BLaER1 treated with 17β-estradiol and CSF1 and Interleukin-3, amounts not matched to agents 10 nM and 100 nM (cell line): ENCODE measurements at regions not wholly inside any gene's neighbourhood (a gene's known extent, or its start where the extent isn't known, plus 50 kb on each side); places are given as distances from the start of the nearest gene placed in this dataset.

Experiments
- H3K27ac ChIP-seq, 11 experiments: shearing (Covaris generic); formaldehyde crosslinking; 2 replicates each; pipeline ENCODE4 v1.8.1; 2022
- H3K27me3 ChIP-seq, 11 experiments: shearing (Covaris generic); formaldehyde crosslinking; 2 replicates each; pipeline ENCODE4 v1.8.1; 2022
- H3K36me3 ChIP-seq, 11 experiments: shearing (Covaris generic); formaldehyde crosslinking; 2 replicates each; pipeline ENCODE4 v1.8.1; 2022
- H3K4me1 ChIP-seq, 10 experiments: shearing (Covaris generic); formaldehyde crosslinking; 2 replicates each; pipeline ENCODE4 v1.8.1; 2022
- H3K4me2 ChIP-seq, 11 experiments: shearing (Covaris generic); formaldehyde crosslinking; 2 replicates each; pipeline ENCODE4 v1.8.1; 2022
- H3K4me3 ChIP-seq, 10 experiments: shearing (Covaris generic); formaldehyde crosslinking; 2 replicates each; pipeline ENCODE4 v1.8.1; 2022
- H3K9ac ChIP-seq, 11 experiments: shearing (Covaris generic); formaldehyde crosslinking; 2 replicates each; pipeline ENCODE4 v1.8.1; 2022
- H3K9me3 ChIP-seq, 11 experiments: shearing (Covaris generic); formaldehyde crosslinking; replicated peaks in 1 of 11; 2 replicates each; pipeline ENCODE4 v1.8.1; 2022
- H4K20me1 ChIP-seq, 11 experiments: shearing (Covaris generic); formaldehyde crosslinking; 2 replicates each; pipeline ENCODE4 v1.8.1; 2022
- Cebpa-rat ChIP-seq, 11 experiments: shearing (Covaris generic); IDR thresholded peaks; 2 replicates each; pipeline ENCODE4 v1.8.1; 2022

- H4K20me1 ChIP-seq = no peaks in the 10 kb centered on the region
- no peak overlapping the region for H3K4me3 ChIP-seq
- H3K9ac ChIP-seq = no peak overlapping the region
- no peaks in the 10 kb centered on the region for H3K27me3 ChIP-seq
- no peaks in the 10 kb centered on the region for H3K9me3 ChIP-seq
- peaks cover 0 to 46% (median 19%) of the 10 kb centered on the region in 10 experiments; a peak in 12 of 20 replicates for H3K4me1 ChIP-seq
- no peaks in the 10 kb centered on the region for H3K36me3 ChIP-seq
- H3K27ac ChIP-seq = no peak overlapping the region
- peak overlapping the region in 1 of 11 experiments; percentile 62; a peak in 2 of 22 replicates for H3K4me2 ChIP-seq
- TF ChIP-seq Cebpa-rat (IDR thresholded peaks at IDR 0.05) = no peak
Measured at GRCh38 chr20:43839793-43840199, 74.9 kb upstream of the TOX2 start.

- Histone ChIP-seq H4K20me1 (no peaks in the 10 kb centered on the region), H3K27ac (no peak overlapping the region), H3K36me3 (no peaks in the 10 kb centered on the region), H3K9me3 (no peaks in the 10 kb centered on the region), H3K9ac (no peak overlapping the region), H3K4me3 (no peak overlapping the region), H3K4me1 (peaks cover 0 to 35% (median 11%) of the 10 kb centered on the region in 10 experiments; a peak in 12 of 20 replicates), H3K4me2 (peak overlapping the region in 1 of 11 experiments; percentile 29; a peak in 2 of 22 replicates), H3K27me3 (no peaks in the 10 kb centered on the region)
- TF ChIP-seq Cebpa-rat (IDR thresholded peaks at IDR 0.05) = no peak
Measured at GRCh38 chr20:43838703-43839060, 76.0 kb upstream of the TOX2 start.

- Histone ChIP-seq H3K4me3 (no peak overlapping the region), H3K27me3 (no peaks in the 10 kb centered on the region), H3K9ac (no peak overlapping the region), H3K27ac (no peak overlapping the region), H3K4me2 (peak overlapping the region in 2 of 11 experiments; percentile 10 to 29; a peak in 2 of 22 replicates), H3K9me3 (no peaks in the 10 kb centered on the region), H3K36me3 (no peaks in the 10 kb centered on the region), H3K4me1 (peaks cover 0 to 29% (median 7%) of the 10 kb centered on the region in 10 experiments; a peak in 12 of 20 replicates), H4K20me1 (no peaks in the 10 kb centered on the region)
- no peak for TF ChIP-seq Cebpa-rat (IDR thresholded peaks at IDR 0.05)
Measured at GRCh38 chr20:43837856-43838702, 76.6 kb upstream of the TOX2 start.

GRCh38 chr20:43836790-43837189 is 77.9 kb upstream of the TOX2 start:
- peaks cover 0 to 26% (median 5%) of the 10 kb centered on the region in 10 experiments; a peak in 9 of 20 replicates for H3K4me1 ChIP-seq
- no peak overlapping the region for H3K9ac ChIP-seq
- no peaks in the 10 kb centered on the region for H3K36me3 ChIP-seq
- no peak overlapping the region for H3K27ac ChIP-seq
- H3K4me2 ChIP-seq = no peak overlapping the region
- TF ChIP-seq Cebpa-rat (IDR thresholded peaks at IDR 0.05) = no peak
- H3K9me3 ChIP-seq = 0 out of 22 replicates have a peak, but pooled peaks cover 0 to 1% (median 0%) of the 10 kb centered on the region in 11 experiments
- no peaks in the 10 kb centered on the region for H4K20me1 ChIP-seq
- no peaks in the 10 kb centered on the region for H3K27me3 ChIP-seq
- H3K4me3 ChIP-seq = no peak overlapping the region

- no peaks in the 10 kb centered on the region for H4K20me1 ChIP-seq
- no peak for TF ChIP-seq Cebpa-rat (IDR thresholded peaks at IDR 0.05)
- H3K27me3 ChIP-seq = no peaks in the 10 kb centered on the region
- no peak overlapping the region for H3K9ac ChIP-seq
- no peaks in the 10 kb centered on the region for H3K36me3 ChIP-seq
- peaks cover 0 to 22% (median 5%) of the 10 kb centered on the region in 10 experiments; a peak in 9 of 20 replicates for H3K4me1 ChIP-seq
- H3K27ac ChIP-seq = no peak overlapping the region
- H3K4me3 ChIP-seq = no peak overlapping the region
- H3K9me3 ChIP-seq = peaks cover under 1 to 9% (median 3%) of the 10 kb centered on the region in 11 experiments; a peak in 13 of 22 replicates
- H3K4me2 ChIP-seq = no peak overlapping the region
Measured at GRCh38 chr20:43835944-43836508, 78.6 kb upstream of the TOX2 start.

GRCh38 chr20:43833511-43834395 is 80.9 kb upstream of the TOX2 start:
- H3K4me2 ChIP-seq = no peak overlapping the region
- H4K20me1 ChIP-seq = no peaks in the 10 kb centered on the region
- H3K27ac ChIP-seq = no peak overlapping the region
- H3K36me3 ChIP-seq = no peaks in the 10 kb centered on the region
- peaks cover 0 to 6% (median 0%) of the 10 kb centered on the region in 10 experiments; a peak in 1 of 20 replicates for H3K4me1 ChIP-seq
- H3K27me3 ChIP-seq = no peaks in the 10 kb centered on the region
- H3K4me3 ChIP-seq = no peak overlapping the region
- no peak overlapping the region for H3K9ac ChIP-seq
- TF ChIP-seq Cebpa-rat (IDR thresholded peaks at IDR 0.05) = no peak
- peaks cover 13 to 26% (median 21%) of the 10 kb centered on the region in 11 experiments; a peak in 20 of 22 replicates for H3K9me3 ChIP-seq

- no peak for TF ChIP-seq Cebpa-rat (IDR thresholded peaks at IDR 0.05)
- peaks cover 13 to 33% (median 25%) of the 10 kb centered on the region in 11 experiments for H3K9me3 ChIP-seq
- no peaks in the 10 kb centered on the region for H3K27me3 ChIP-seq
- no peaks in the 10 kb centered on the region for H3K4me1 ChIP-seq
- H3K9ac ChIP-seq = no peak overlapping the region
- no peak overlapping the region for H3K27ac ChIP-seq
- H3K4me2 ChIP-seq = no peak overlapping the region
- H3K36me3 ChIP-seq = no peaks in the 10 kb centered on the region
- no peaks in the 10 kb centered on the region for H4K20me1 ChIP-seq
- H3K4me3 ChIP-seq = no peak overlapping the region
Measured at GRCh38 chr20:43832961-43833360, 81.7 kb upstream of the TOX2 start.

GRCh38 chr20:43832096-43832816 is 82.4 kb upstream of the TOX2 start:
- H3K27me3 ChIP-seq = no peaks in the 10 kb centered on the region

More at GRCh38 chr20:43832096-43832816, 82.4 kb upstream of the TOX2 start:
- H3K4me2 ChIP-seq = no peak overlapping the region
- H3K27ac ChIP-seq = no peak overlapping the region
- no peak for TF ChIP-seq Cebpa-rat (IDR thresholded peaks at IDR 0.05)
- no peak overlapping the region for H3K9ac ChIP-seq
- H3K36me3 ChIP-seq = no peaks in the 10 kb centered on the region
- H3K9me3 ChIP-seq = peaks cover 17 to 40% (median 31%) of the 10 kb centered on the region in 11 experiments
- H3K4me1 ChIP-seq = peaks cover 0 to 5% (median 0%) of the 10 kb centered on the region in 10 experiments; a peak in 2 of 20 replicates
- no peak overlapping the region for H3K4me3 ChIP-seq
- H4K20me1 ChIP-seq = no peaks in the 10 kb centered on the region
